Vagina (tissue), 2 donors: ENCODE measurements at regions not wholly inside any gene's neighbourhood (a gene's known extent, or its start where the extent isn't known, plus 50 kb on each side); places are given as distances from the start of the nearest gene placed in this dataset.

Experiments
- DNase-seq, 2 donors: peaks; one replicate each; pipeline ENCODE4 v3.0.0-alpha.2; 2017; ENCODE audit errors: extremely low spot score in 2 of 2
- H3K27ac ChIP-seq: fragments of 200-600 bp; sonication (generic); one replicate; pipeline ENCODE4 v1.5.1; 2019
- H3K27me3 ChIP-seq: fragments of 200-600 bp; sonication (generic); one replicate; pipeline ENCODE4 v1.5.1; 2019
- H3K36me3 ChIP-seq, 2 donors: fragments of 200-600 bp; sonication (generic); one replicate each; pipeline ENCODE4 v1.5.1; 2017 to 2019
- H3K4me1 ChIP-seq: fragments of 200-600 bp; sonication (generic); one replicate; pipeline ENCODE4 v1.5.1; 2019
- H3K4me3 ChIP-seq, 2 donors: fragments of 200-600 bp; sonication (generic); 1 replicate in 1 of 2; 2 replicates in 1 of 2; pipeline ENCODE4 v1.5.1; 2016 to 2019
- H3K9me3 ChIP-seq: fragments of 200-600 bp; sonication (generic); one replicate; pipeline ENCODE4 v1.5.1; 2019
- CTCF ChIP-seq, 3 experiments: fragments of 450-650 bp in 2 of 3; fragments of 200-600 bp in 1 of 3; sonication (generic) in 1 of 3; IDR thresholded peaks; one replicate each; pipeline ENCODE4 v1.5.1; 2017 to 2019; ENCODE audit warnings: antibody characterized with exemption in 3 of 3, mild to moderate bottlenecking in 2 of 3, moderate library complexity in 2 of 3
- POLR2A ChIP-seq, 2 donors: fragments of 450-650 bp; IDR thresholded peaks; one replicate each; pipeline ENCODE4 v1.6.1; 2017; ENCODE audit warnings: antibody characterized with exemption in 2 of 2, mild to moderate bottlenecking in 2 of 2, moderate library complexity in 2 of 2
- POLR2AphosphoS5 ChIP-seq, 2 donors: sonication (generic); formaldehyde crosslinking; IDR thresholded peaks; one replicate each; pipeline ENCODE4 v1.9.0; 2017; ENCODE audit warnings: antibody characterized with exemption in 2 of 2, mild to moderate bottlenecking in 2 of 2, low read depth in 1 of 2; ENCODE audit not compliant: insufficient read depth in 1 of 2
- intact Hi-C: fragments of 100-400 bp; cut with DNase I; formaldehyde crosslinking; loops from one replicate; pipeline ENCODE4 v1.15.1; 2023

DNA sequence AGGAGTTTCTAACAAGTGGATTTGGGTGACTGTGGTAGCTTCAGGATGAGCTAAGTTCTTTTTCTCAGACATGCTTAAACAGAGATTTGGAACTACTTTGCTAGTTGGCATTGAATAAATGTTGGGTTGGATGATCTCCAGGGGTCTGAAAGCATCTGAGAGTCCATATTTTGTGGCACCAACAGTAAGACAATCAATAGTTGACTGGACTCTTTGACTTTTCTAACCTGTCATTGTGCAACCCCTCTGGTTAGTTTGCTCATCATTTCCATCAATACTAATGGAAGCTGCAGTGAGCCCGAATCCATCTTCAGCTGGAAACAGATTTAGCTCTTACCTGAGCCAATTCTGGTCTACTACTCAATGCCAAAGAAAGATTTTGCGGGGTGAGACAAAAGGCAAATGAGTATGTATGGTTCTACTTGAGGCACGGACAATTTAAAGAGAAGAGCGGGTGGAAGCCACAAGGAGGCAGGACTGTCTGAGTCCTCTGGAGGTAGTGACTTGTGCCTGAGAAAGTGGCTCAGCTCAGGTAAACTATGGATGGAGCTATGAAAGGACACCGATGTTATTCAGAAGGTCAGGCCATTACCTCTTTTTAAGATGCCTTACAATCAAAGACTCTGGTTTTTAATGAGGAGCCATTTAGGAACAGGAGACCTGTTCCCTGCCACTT lies 118.7 kb downstream of the MID1IP1 start:
- Histone ChIP-seq H3K36me3 (no peaks in the 10 kb centered on the region), H3K27me3 (no peaks in the 10 kb centered on the region), H3K27ac (no peak overlapping the region), H3K9me3 (no peaks in the 10 kb centered on the region), H3K4me3 (no peak overlapping the region), H3K4me1 (no peaks in the 10 kb centered on the region)
- intact Hi-C loops = no loop called here
- DNase-seq = no peak
- no peak for TF ChIP-seq CTCF (IDR thresholded peaks at IDR 0.05)
- TF ChIP-seq POLR2AphosphoS5 (IDR thresholded peaks at IDR 0.05; ENCODE audit: insufficient read depth in 1 of 2, low read depth in 1 of 2) = no peak
- no peak for TF ChIP-seq POLR2A (IDR thresholded peaks at IDR 0.05)

GRCh38 chrX:38923451-38923969 lies 122.3 kb downstream of the MID1IP1 start:
- Histone ChIP-seq H3K4me1 (no peaks in the 10 kb centered on the region), H3K4me3 (no peak overlapping the region), H3K27me3 (no peaks in the 10 kb centered on the region), H3K9me3 (no peaks in the 10 kb centered on the region), H3K36me3 (no peaks in the 10 kb centered on the region), H3K27ac (no peak overlapping the region)
- no peak for TF ChIP-seq POLR2A (IDR thresholded peaks at IDR 0.05)
- no peak for TF ChIP-seq CTCF (IDR thresholded peaks at IDR 0.05)
- TF ChIP-seq POLR2AphosphoS5 (IDR thresholded peaks at IDR 0.05; ENCODE audit: insufficient read depth in 1 of 2, low read depth in 1 of 2) = no peak
- no peak for DNase-seq
- intact Hi-C loops = no loop called here

DNA sequence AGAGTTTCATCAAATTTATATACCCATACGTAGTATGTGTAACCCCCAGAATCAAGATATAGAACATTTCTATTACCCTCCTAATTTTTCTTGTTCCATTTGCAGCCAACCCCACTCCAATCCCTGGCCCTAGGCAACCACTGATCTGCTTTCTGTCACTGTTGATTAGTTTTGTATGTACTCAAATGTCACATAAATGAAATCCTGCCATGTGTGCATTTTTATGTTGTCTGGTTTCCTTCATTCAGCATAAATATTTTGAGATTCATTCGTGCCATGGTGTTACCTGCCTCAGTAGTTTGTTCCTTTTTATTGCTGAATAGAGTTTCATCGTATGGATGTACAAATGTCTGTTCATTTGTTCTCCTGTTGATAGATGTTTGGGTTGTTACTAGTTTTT lies 126.3 kb downstream of the MID1IP1 start:
- Histone ChIP-seq H3K9me3 (no peaks in the 10 kb centered on the region), H3K36me3 (no peaks in the 10 kb centered on the region), H3K27ac (no peak overlapping the region), H3K4me3 (no peak overlapping the region), H3K27me3 (no peaks in the 10 kb centered on the region), H3K4me1 (no peaks in the 10 kb centered on the region)
- intact Hi-C loops = no loop called here
- no peak for DNase-seq
- TF ChIP-seq POLR2A (IDR thresholded peaks at IDR 0.05) (no peak), POLR2AphosphoS5 (IDR thresholded peaks at IDR 0.05; ENCODE audit: insufficient read depth in 1 of 2, low read depth in 1 of 2) (no peak), CTCF (IDR thresholded peaks at IDR 0.05) (no peak)

DNA sequence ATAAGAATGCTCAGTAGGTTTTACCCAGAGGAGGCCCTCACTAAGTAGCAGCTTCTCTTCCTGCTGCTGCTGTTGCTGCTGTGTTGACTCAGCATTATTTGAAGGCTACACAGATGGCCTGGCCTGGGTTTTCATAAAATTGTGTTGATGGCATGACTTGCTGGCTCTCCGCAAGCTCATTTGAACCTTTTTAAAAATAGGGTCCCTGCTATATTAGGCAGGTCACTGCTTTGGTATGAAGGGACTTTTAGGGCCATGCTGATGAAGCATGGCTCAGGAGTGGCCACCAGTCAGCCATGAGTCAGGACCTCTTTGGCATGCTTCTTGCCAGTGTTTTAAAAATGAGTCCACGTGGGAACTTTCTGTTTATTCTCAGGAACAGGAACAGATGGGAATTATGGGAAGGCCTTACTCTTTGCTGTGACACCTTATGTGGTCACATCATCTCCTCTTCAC lies 128.7 kb downstream of the MID1IP1 start:
- H3K27ac ChIP-seq = no peak overlapping the region
- no peaks in the 10 kb centered on the region for H3K4me1 ChIP-seq
- no peak overlapping the region for H3K4me3 ChIP-seq
- H3K36me3 ChIP-seq = no peaks in the 10 kb centered on the region
- DNase-seq = no peak
- TF ChIP-seq CTCF (IDR thresholded peaks at IDR 0.05) = no peak
- no peak for TF ChIP-seq POLR2A (IDR thresholded peaks at IDR 0.05)
- TF ChIP-seq POLR2AphosphoS5 (IDR thresholded peaks at IDR 0.05; ENCODE audit: insufficient read depth in 1 of 2, low read depth in 1 of 2) = no peak
- no peaks in the 10 kb centered on the region for H3K9me3 ChIP-seq
- H3K27me3 ChIP-seq = no peaks in the 10 kb centered on the region
- intact Hi-C loops = no loop called here

- no peak for TF ChIP-seq POLR2AphosphoS5 (IDR thresholded peaks at IDR 0.05; ENCODE audit: insufficient read depth in 1 of 2, low read depth in 1 of 2)
- TF ChIP-seq POLR2A (IDR thresholded peaks at IDR 0.05) = no peak
- no peaks in the 10 kb centered on the region for H3K36me3 ChIP-seq
- intact Hi-C loops = no loop called here
- no peaks in the 10 kb centered on the region for H3K27me3 ChIP-seq
- H3K9me3 ChIP-seq = no peaks in the 10 kb centered on the region
- H3K4me1 ChIP-seq = no peaks in the 10 kb centered on the region
- DNase-seq = no peak
- no peak overlapping the region for H3K27ac ChIP-seq
- H3K4me3 ChIP-seq = no peak overlapping the region
Observed at GRCh38 chrX:38930474-38930873, 129.2 kb downstream of the MID1IP1 start.
